ENCODE measurements at regions not wholly inside any gene's neighbourhood (a gene's known extent, or its start where the extent isn't known, plus 50 kb on each side); places are given as distances from the start of the nearest gene placed in this dataset.

- TF ChIP-seq ID3 (CRISPR knock-in tag; IDR thresholded peaks at IDR 0.05) (no peak), ID3 (tag; IDR thresholded peaks at IDR 0.05) (no peak), CGGBP1 (CRISPR knock-in tag; IDR thresholded peaks at IDR 0.05) (no peak), PTBP1 (IDR thresholded peaks at IDR 0.05; ENCODE audit: low read depth, low read length) (no peak), HNRNPLL (IDR thresholded peaks at IDR 0.05; ENCODE audit: low read depth, low read length, poor library complexity, severe bottlenecking) (no peak), KDM2B (CRISPR knock-in tag; IDR thresholded peaks at IDR 0.05) (no peak), VEZF1 (CRISPR knock-in tag; IDR thresholded peaks at IDR 0.05) (no peak), TBP (optimal IDR thresholded peaks at IDR 0.05; ENCODE audit: low read depth, low read length) (no peak), MBD1 (CRISPR knock-in tag; IDR thresholded peaks at IDR 0.05) (no peak)
- no peak overlapping the region for H3K4me2 ChIP-seq (ENCODE audit: insufficient read depth, low read length)
- H3K4me3 ChIP-seq: no peak overlapping the region
- intact Hi-C loops (cut with micrococcal nuclease): no loop called here
- no peak overlapping the region for H3K27ac ChIP-seq (ENCODE audit: extremely low read depth, low read depth, low read length)
- H3K9ac ChIP-seq (ENCODE audit: insufficient read depth in 1 of 2, low read depth in 2 of 2, low read length in 2 of 2): no peak overlapping the region
- H3K9me3 ChIP-seq (replicated peaks; ENCODE audit: control insufficient read depth, insufficient read depth, low read depth, low read length): no peaks in the 10 kb centered on the region
- no TSS peak for BruUV-seq (replicated peaks)
- in situ Hi-C loops (cut with MboI): no loop called here
- no peak for ATAC-seq
- ChIA-PET POLR2A (no interaction called here), CTCF (ENCODE audit: low intra/inter-chr PET ratio) (no interaction called here)
- H3K9me1 ChIP-seq (ENCODE audit: control insufficient read depth, insufficient read depth, low read length): no peaks in the 10 kb centered on the region
- no peaks in the 10 kb centered on the region for H3K36me3 ChIP-seq (ENCODE audit: control insufficient read depth, insufficient read depth, low read length)
- no peaks in the 10 kb centered on the region for H3K79me2 ChIP-seq (ENCODE audit: control insufficient read depth, insufficient read depth, low read length)
- H2AFZ ChIP-seq (ENCODE audit: low read depth, low read length): no peak overlapping the region
- FAIRE-seq: no peak
- 1% methylated on average over 4 of the region's 4 CpGs for WGBS (ENCODE audit: insufficient coverage, low coverage, missing lambda C conversion rate)
- no peaks in the 10 kb centered on the region for H3K4me1 ChIP-seq (replicated peaks in 1 of 2; ENCODE audit: control insufficient read depth in 2 of 2, insufficient read depth in 2 of 2, low read length in 2 of 2)
- H3K27me3 ChIP-seq (ENCODE audit: control insufficient read depth in 2 of 2, insufficient read depth in 2 of 2, low read length in 2 of 2): no peaks in the 10 kb centered on the region
- H4K20me1 ChIP-seq (replicated peaks; ENCODE audit: control insufficient read depth, insufficient read depth, low read length): no peaks in the 10 kb centered on the region
- DNase-seq (ENCODE audit: extremely low read depth in 1 of 4, low spot score in 3 of 4): no peak
Measured at GRCh38 chr1:218743861-218744505, 398.8 kb downstream of the TGFB2 start.
